ENCODE measurements at regions not wholly inside any gene's neighbourhood (a gene's known extent, or its start where the extent isn't known, plus 50 kb on each side); places are given as distances from the start of the nearest gene placed in this dataset.

DNA sequence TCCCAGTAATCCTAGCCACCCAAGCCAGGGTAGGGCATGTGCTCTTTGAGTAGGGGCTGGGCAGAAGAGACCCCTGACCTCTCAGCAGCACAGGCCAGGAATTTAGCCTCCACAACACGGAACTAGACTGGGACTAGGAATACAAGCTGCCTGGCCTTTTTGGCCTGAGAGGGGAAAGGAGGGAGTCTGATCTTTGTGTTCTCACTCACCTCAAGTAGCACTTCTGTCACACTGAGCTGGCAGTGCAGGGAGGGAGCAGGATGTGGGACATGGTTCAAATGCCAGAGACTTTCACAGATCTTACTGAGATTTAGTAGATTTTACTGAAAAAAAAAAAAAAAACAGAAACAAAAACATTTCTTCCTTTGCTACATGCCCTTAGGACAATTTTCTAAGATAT lies 395.2 kb downstream of the CMPK2 start:
- Histone ChIP-seq H3K9me3 (ENCODE audit: insufficient read depth, low read length, severe bottlenecking) (no peaks in the 10 kb centered on the region), H3K4me1 (ENCODE audit: insufficient read depth, low read length) (no peaks in the 10 kb centered on the region), H3K4me3 (ENCODE audit: low read depth in 1 of 2, low read length in 2 of 2) (no peak overlapping the region), H3K4me2 (ENCODE audit: insufficient read depth, low read length) (no peak overlapping the region), H3K79me2 (ENCODE audit: insufficient read depth, low read length) (no peaks in the 10 kb centered on the region), H2AFZ (ENCODE audit: low read depth, low read length) (no peak overlapping the region), H3K27ac (ENCODE audit: low read length) (no peak overlapping the region), H3K36me3 (ENCODE audit: insufficient read depth, low read length) (no peaks in the 10 kb centered on the region), H4K20me1 (ENCODE audit: insufficient read depth, low read length) (no peaks in the 10 kb centered on the region), H3K9ac (ENCODE audit: low read depth, low read length) (no peak overlapping the region), H3K27me3 (ENCODE audit: insufficient read depth, low read length, poor library complexity) (no peaks in the 10 kb centered on the region)
- DNase-seq (no peak), ATAC-seq (ENCODE audit: insufficient read depth, low read depth) (no peak)
- TF ChIP-seq, protein P1, sequence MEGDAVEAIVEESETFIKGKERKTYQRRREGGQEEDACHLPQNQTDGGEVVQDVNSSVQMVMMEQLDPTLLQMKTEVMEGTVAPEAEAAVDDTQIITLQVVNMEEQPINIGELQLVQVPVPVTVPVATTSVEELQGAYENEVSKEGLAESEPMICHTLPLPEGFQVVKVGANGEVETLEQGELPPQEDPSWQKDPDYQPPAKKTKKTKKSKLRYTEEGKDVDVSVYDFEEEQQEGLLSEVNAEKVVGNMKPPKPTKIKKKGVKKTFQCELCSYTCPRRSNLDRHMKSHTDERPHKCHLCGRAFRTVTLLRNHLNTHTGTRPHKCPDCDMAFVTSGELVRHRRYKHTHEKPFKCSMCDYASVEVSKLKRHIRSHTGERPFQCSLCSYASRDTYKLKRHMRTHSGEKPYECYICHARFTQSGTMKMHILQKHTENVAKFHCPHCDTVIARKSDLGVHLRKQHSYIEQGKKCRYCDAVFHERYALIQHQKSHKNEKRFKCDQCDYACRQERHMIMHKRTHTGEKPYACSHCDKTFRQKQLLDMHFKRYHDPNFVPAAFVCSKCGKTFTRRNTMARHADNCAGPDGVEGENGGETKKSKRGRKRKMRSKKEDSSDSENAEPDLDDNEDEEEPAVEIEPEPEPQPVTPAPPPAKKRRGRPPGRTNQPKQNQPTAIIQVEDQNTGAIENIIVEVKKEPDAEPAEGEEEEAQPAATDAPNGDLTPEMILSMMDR (IDR thresholded peaks at IDR 0.05; ENCODE audit: borderline replicate concordance, extremely low read depth, low read length, poor library complexity, severe bottlenecking), result no peak
- TF ChIP-seq EZH2 (IDR thresholded peaks at IDR 0.05; ENCODE audit: borderline replicate concordance, low read depth, low read length, severe bottlenecking), result no peak

DNA sequence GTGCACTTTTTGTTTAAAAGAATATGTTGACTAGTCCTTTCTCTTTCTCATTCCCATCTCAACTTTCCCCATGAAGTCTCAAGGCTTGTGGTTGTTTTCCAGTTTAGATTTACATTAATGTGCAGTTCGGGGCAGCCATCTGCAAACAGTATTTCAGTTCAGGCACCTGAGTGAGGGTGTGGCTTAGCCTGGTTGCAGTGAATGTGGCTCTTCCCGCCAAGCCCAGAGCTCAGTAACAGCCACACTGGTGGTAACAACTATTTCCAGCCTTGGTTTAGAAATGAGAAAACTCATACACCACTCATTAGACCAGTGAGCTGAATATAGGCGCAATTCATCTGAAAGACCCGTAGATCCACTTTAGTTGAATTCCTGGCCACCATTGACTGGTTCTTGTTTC lies 394.3 kb downstream of the CMPK2 start:
- H3K27ac ChIP-seq (ENCODE audit: low read length), result no peak overlapping the region
- no peak overlapping the region for H3K4me2 ChIP-seq (ENCODE audit: insufficient read depth, low read length)
- H3K27me3 ChIP-seq (ENCODE audit: insufficient read depth, low read length, poor library complexity), result no peaks in the 10 kb centered on the region
- H3K9ac ChIP-seq (ENCODE audit: low read depth, low read length), result no peak overlapping the region
- H3K4me3 ChIP-seq (ENCODE audit: low read depth in 1 of 2, low read length in 2 of 2), result no peak overlapping the region
- no peaks in the 10 kb centered on the region for H3K36me3 ChIP-seq (ENCODE audit: insufficient read depth, low read length)
- H2AFZ ChIP-seq (ENCODE audit: low read depth, low read length), result no peak overlapping the region
- H3K9me3 ChIP-seq (ENCODE audit: insufficient read depth, low read length, severe bottlenecking), result no peaks in the 10 kb centered on the region
- no peaks in the 10 kb centered on the region for H4K20me1 ChIP-seq (ENCODE audit: insufficient read depth, low read length)
- ATAC-seq (ENCODE audit: insufficient read depth, low read depth) (no peak), DNase-seq (no peak)
- TF ChIP-seq, protein P1 (IDR thresholded peaks at IDR 0.05; ENCODE audit: borderline replicate concordance, extremely low read depth, low read length, poor library complexity, severe bottlenecking), result no peak
- TF ChIP-seq EZH2 (IDR thresholded peaks at IDR 0.05; ENCODE audit: borderline replicate concordance, low read depth, low read length, severe bottlenecking), result no peak
- no peaks in the 10 kb centered on the region for H3K79me2 ChIP-seq (ENCODE audit: insufficient read depth, low read length)
- no peaks in the 10 kb centered on the region for H3K4me1 ChIP-seq (ENCODE audit: insufficient read depth, low read length)

DNA sequence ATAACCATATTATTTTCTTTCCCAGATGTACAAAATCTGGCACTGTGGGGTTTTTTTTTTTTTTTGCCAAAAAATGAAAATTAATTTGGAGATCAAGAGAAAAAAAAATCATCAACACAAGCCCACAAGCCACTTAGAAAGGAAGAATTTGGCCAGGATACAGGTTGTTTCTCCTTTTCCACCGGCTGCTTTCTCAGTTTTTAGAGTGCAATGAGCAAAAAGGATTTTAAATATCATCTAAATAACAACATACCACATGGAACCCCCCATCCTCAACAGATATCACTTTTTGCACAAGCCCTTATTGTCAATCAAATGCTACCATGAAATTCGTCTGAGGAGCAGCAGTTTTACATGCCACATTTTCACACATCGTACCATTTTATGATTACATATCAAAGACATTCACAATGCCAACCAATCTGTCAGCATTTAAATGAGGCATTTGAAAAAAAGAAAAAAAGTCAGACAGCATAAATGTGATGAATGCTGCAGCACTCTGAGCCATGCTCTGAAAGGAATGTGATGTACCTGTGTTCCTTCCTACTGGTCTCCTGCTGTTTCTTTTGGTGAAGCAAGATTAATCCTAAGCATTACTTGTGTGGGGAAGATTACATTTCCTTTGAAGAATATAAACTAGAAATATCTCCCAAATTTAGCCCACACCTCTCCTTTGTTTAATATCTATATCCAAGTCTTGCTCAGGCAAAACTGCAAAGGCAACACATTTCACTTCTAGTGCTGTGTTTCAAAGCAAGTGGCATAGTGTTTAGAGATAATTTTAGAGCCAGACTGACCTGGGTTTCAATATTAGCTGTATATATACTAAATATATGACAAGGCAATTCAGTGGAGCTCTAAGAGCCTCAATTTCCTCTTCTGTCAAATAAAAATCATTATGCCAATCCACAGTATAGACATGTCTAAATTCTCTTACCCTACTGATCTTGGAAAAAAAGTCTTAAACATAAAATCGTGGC lies 391.3 kb downstream of the CMPK2 start:
- DNase-seq (no peak), ATAC-seq (ENCODE audit: insufficient read depth, low read depth) (no peak)
- H3K27ac ChIP-seq (ENCODE audit: low read length), result no peak overlapping the region
- no peaks in the 10 kb centered on the region for H4K20me1 ChIP-seq (ENCODE audit: insufficient read depth, low read length)
- no peak overlapping the region for H3K4me3 ChIP-seq (ENCODE audit: low read depth in 1 of 2, low read length in 2 of 2)
- no peaks in the 10 kb centered on the region for H3K4me1 ChIP-seq (ENCODE audit: insufficient read depth, low read length)
- no peak overlapping the region for H2AFZ ChIP-seq (ENCODE audit: low read depth, low read length)
- H3K9ac ChIP-seq (ENCODE audit: low read depth, low read length), result no peak overlapping the region
- H3K27me3 ChIP-seq (ENCODE audit: insufficient read depth, low read length, poor library complexity), result no peaks in the 10 kb centered on the region
- H3K36me3 ChIP-seq (ENCODE audit: insufficient read depth, low read length), result no peaks in the 10 kb centered on the region
- H3K9me3 ChIP-seq (ENCODE audit: insufficient read depth, low read length, severe bottlenecking), result no peaks in the 10 kb centered on the region
- H3K4me2 ChIP-seq (ENCODE audit: insufficient read depth, low read length), result no peak overlapping the region
- TF ChIP-seq, protein P1 (IDR thresholded peaks at IDR 0.05; ENCODE audit: borderline replicate concordance, extremely low read depth, low read length, poor library complexity, severe bottlenecking), result no peak
- TF ChIP-seq EZH2 (IDR thresholded peaks at IDR 0.05; ENCODE audit: borderline replicate concordance, low read depth, low read length, severe bottlenecking), result no peak
- H3K79me2 ChIP-seq (ENCODE audit: insufficient read depth, low read length), result no peaks in the 10 kb centered on the region
